ENCODE measurements at regions not wholly inside any gene's neighbourhood (a gene's known extent, or its start where the extent isn't known, plus 50 kb on each side); places are given as distances from the start of the nearest gene placed in this dataset.
"Not testable (repeated sequence)": the region's sequence is repeated elsewhere in the genome, so short reads cannot be mapped to it uniquely, and the experiment has no call there.

DNA sequence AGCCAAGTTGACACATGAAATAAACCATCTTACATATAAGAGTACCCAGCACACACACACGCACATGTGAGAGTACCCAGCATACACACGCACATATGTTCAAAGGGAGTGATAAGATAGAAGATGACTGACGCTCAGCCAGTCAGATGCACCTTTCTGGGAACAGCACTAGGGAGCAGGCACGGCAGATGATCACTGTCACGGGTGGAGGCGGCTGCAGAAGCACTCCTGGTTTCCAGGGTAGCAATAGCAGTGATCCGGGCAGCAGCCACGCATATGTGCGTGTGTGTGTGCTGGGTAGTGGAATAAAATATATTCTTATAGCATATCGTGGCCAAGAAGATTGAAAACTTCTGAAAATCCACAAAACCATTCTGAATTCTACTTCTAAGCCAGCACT is 85.8 kb upstream of the NAMPT start:
- DNase-seq (ENCODE audit: low read depth), result no peak
- TF ChIP-seq, protein P1, sequence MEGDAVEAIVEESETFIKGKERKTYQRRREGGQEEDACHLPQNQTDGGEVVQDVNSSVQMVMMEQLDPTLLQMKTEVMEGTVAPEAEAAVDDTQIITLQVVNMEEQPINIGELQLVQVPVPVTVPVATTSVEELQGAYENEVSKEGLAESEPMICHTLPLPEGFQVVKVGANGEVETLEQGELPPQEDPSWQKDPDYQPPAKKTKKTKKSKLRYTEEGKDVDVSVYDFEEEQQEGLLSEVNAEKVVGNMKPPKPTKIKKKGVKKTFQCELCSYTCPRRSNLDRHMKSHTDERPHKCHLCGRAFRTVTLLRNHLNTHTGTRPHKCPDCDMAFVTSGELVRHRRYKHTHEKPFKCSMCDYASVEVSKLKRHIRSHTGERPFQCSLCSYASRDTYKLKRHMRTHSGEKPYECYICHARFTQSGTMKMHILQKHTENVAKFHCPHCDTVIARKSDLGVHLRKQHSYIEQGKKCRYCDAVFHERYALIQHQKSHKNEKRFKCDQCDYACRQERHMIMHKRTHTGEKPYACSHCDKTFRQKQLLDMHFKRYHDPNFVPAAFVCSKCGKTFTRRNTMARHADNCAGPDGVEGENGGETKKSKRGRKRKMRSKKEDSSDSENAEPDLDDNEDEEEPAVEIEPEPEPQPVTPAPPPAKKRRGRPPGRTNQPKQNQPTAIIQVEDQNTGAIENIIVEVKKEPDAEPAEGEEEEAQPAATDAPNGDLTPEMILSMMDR (IDR thresholded peaks at IDR 0.05; ENCODE audit: insufficient read depth, low read depth, low read length), result no peak
- H3K4me3 ChIP-seq (ENCODE audit: low read depth, low read length), result no peak overlapping the region

DNA sequence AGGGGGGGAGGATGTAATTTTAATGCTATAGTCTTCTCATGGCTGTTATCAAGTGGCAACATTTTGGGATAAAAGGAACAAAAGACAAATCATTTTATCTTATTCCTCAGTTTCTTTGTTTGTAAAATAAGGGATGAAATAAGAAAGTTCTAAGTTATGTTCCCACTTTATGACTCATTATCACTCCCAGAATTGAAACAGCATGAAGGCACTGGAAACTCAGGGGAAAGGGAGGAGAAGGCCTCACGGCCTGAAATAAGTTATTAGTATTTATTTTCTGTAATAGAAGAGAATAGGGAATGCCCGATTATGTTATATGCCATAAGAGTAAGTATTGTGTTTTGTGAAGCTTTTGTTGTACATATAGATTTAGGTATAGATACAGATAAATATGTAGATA is 85.0 kb upstream of the NAMPT start:
- H3K4me3 ChIP-seq (ENCODE audit: low read depth, low read length), result no peak overlapping the region
- TF ChIP-seq, protein P1 (IDR thresholded peaks at IDR 0.05; ENCODE audit: insufficient read depth, low read depth, low read length), result no peak
- DNase-seq (ENCODE audit: low read depth), result peak; percentile 18

DNA sequence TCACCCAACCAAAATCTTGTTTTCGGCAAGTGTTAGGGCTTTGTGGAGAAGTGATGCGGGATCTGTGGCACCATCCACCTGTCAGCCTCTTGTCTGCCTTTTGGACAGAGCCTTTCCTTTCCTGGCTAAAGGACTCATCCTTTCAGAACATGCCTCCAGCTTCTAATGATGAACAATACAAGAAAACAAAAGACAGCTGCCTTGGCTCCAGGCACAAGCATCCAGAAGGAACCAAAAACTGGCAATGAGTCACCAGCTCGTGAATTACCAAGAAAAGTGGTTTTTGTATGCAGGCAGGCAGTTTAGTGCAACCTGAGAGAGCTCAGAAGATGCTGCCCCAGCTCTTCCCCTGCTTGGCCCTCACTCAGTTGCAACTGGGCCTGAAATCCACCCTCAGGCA is 84.6 kb upstream of the NAMPT start:
- DNase-seq (ENCODE audit: low read depth), result peak; percentile 59
- TF ChIP-seq, protein P1 (IDR thresholded peaks at IDR 0.05; ENCODE audit: insufficient read depth, low read depth, low read length), result no peak
- H3K4me3 ChIP-seq (ENCODE audit: low read depth, low read length), result no peak overlapping the region

DNA sequence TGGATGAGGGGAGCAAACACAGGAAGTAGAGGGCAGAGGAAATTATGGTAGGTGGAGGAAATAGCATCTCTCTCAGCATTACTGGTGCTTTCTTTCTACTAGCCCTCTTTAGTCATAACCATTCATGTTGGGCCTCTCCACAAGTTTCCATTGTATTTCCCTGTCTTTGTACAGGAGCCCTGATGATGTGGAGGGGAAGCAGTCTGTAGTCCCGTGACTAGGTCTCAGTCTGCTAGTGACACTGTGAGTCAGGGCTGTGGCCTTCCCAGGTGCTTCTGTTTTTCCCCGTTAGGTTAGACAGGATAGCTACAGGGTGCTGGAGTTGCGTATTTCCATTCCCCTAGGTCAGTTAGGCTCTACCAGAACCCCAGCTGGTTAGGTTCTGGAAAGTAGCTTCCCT is 82.9 kb upstream of the NAMPT start:
- TF ChIP-seq, protein P1 (IDR thresholded peaks at IDR 0.05; ENCODE audit: insufficient read depth, low read depth, low read length), result no peak
- no peak for DNase-seq (ENCODE audit: low read depth)
- H3K4me3 ChIP-seq (ENCODE audit: low read depth, low read length), result no peak overlapping the region

DNA sequence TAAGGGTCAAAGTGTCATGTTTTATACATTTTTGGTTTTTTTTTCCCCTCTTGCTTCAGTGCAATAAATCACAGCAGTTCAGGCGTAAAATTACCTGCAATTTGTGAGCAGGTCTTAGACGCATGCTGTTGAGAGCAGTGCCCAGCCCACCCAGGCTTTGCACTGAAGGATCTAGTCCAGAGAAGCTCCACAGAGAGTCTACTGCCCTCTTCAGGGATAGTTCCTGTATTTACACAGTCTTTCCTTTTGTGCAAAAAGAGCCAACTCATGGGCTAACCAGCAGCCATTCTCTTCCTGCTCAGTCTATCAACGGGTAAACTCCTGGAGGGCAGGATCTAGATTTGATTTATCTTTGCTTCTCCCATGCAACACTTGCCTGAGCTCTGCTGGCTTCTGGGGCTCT is 82.2 kb upstream of the NAMPT start:
- H3K4me3 ChIP-seq (ENCODE audit: low read depth, low read length), result no peak overlapping the region
- DNase-seq (ENCODE audit: low read depth), result peak; percentile 58
- TF ChIP-seq, protein P1 (IDR thresholded peaks at IDR 0.05; ENCODE audit: insufficient read depth, low read depth, low read length), result peak; percentile 64

DNA sequence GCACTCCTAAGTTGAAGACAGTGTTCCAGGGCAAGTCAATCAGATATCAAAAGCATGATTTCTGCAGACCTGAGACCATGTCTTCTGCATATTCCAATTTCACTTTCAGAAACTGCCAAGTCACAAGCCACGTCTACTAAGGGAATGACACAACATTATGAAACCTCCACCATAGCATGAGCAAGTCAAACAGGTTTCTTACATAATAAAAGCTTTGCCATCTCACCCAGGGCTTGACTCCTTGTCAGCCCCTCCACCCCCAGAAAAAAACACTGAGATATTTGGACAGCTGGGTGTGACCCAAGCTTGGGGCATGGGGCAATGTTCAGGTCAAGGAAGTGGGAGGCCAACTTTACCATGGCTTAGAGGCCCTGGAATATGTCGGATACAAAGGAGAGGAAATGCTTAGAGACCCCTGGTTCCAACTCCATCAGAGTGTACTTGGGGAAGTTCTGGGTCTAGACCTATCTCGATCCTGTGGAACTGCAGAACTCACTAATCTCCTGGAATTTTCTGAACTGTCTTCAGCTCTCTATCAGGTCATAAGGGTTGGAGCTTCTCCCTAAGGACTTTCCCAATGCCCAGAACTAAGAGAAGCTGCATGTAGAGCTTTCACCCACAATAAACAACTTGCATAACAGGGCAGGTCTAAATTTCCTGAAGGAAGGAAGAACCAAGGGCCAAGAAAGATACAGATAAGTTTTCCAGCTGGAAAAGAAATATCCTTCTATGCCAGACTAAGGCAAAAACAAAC is 80.6 kb upstream of the NAMPT start:
- TF ChIP-seq, protein P1 (IDR thresholded peaks at IDR 0.05; ENCODE audit: insufficient read depth, low read depth, low read length), result no peak
- H3K4me3 ChIP-seq (ENCODE audit: low read depth, low read length), result no peak overlapping the region
- DNase-seq (ENCODE audit: low read depth), result peak; percentile 31

DNA sequence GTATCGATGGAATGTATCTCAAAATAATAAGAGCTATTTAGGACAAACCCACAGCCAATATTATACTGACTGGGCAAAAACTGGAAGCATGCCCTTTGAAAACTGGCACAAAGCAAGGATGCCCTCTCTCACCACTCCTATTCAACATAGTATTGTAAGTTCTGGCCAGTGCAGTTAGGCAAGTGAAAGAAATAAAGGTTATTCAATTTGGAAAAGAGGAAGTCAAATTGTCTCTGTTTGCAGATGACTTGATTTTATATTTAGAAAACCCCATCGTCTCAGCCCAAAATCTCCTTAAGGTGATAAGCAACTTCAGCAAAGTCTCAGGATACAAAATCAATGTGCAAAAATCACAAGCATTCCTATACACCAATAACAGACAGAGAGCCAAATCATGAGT is 77.7 kb upstream of the NAMPT start:
- H3K4me3 ChIP-seq (ENCODE audit: low read depth, low read length); DNase-seq (ENCODE audit: low read depth): not testable (repeated sequence)

Data from fibroblast of villous mesenchyme (primary cell).